HG03103 (cell line): ENCODE measurements at regions not wholly inside any gene's neighbourhood (a gene's known extent, or its start where the extent isn't known, plus 50 kb on each side); places are given as distances from the start of the nearest gene placed in this dataset.

ENCODE experiments used
- ATAC-seq: cut with Tn5 transposase; IDR thresholded peaks from one replicate; pipeline ENCODE4 v1.9.1; 2021; ENCODE audit warnings: low read depth; ENCODE audit not compliant: unreplicated experiment

GRCh38 chr4:121277194-121278105 lies 103.4 kb downstream of the QRFPR start:
- peak; percentile 60 for ATAC-seq

- ATAC-seq = no peak
Observed at GRCh38 chr4:121273191-121273590, 107.6 kb downstream of the QRFPR start.

GRCh38 chr4:121272526-121272925 lies 108.3 kb downstream of the QRFPR start:
- ATAC-seq = peak; percentile 81

- ATAC-seq = no peak
Observed at GRCh38 chr4:121270389-121270788, 106.3 kb upstream of the TNIP3 start.

- no peak for ATAC-seq
Observed at GRCh38 chr4:121269001-121269400, 104.9 kb upstream of the TNIP3 start.

- ATAC-seq = no peak
Observed at GRCh38 chr4:121266982-121267381, 102.9 kb upstream of the TNIP3 start.

- ATAC-seq = peak; percentile 9
Observed at GRCh38 chr4:121256887-121257466, 92.9 kb upstream of the TNIP3 start.

- ATAC-seq = peak; percentile 99
Observed at GRCh38 chr4:121255986-121256750, 92.0 kb upstream of the TNIP3 start.

GRCh38 chr4:121253961-121254360 lies 89.8 kb upstream of the TNIP3 start:
- no peak for ATAC-seq

GRCh38 chr4:121252224-121252806 lies 88.2 kb upstream of the TNIP3 start:
- no peak for ATAC-seq

GRCh38 chr4:121248747-121249146 lies 84.6 kb upstream of the TNIP3 start:
- ATAC-seq = no peak

- no peak for ATAC-seq
Observed at GRCh38 chr4:121246698-121247097, 82.6 kb upstream of the TNIP3 start.

GRCh38 chr4:121243485-121243884 lies 79.4 kb upstream of the TNIP3 start:
- no peak for ATAC-seq

- no peak for ATAC-seq
Observed at GRCh38 chr4:121242188-121242750, 78.1 kb upstream of the TNIP3 start.

GRCh38 chr4:121239951-121240350 lies 75.8 kb upstream of the TNIP3 start:
- ATAC-seq = no peak

GRCh38 chr4:121238461-121238860 lies 74.3 kb upstream of the TNIP3 start:
- no peak for ATAC-seq

- ATAC-seq = no peak
Observed at GRCh38 chr4:121237069-121237399, 72.9 kb upstream of the TNIP3 start.

GRCh38 chr4:121236353-121237068 lies 72.4 kb upstream of the TNIP3 start:
- no peak for ATAC-seq

- no peak for ATAC-seq
Observed at GRCh38 chr4:121233982-121234381, 69.9 kb upstream of the TNIP3 start.

GRCh38 chr4:121229993-121230392 lies 65.9 kb upstream of the TNIP3 start:
- ATAC-seq = no peak
